ENCODE measurements at regions not wholly inside any gene's neighbourhood (a gene's known extent, or its start where the extent isn't known, plus 50 kb on each side); places are given as distances from the start of the nearest gene placed in this dataset.
"Not testable (repeated sequence)": the region's sequence is repeated elsewhere in the genome, so short reads cannot be mapped to it uniquely, and the experiment has no call there.

DNA sequence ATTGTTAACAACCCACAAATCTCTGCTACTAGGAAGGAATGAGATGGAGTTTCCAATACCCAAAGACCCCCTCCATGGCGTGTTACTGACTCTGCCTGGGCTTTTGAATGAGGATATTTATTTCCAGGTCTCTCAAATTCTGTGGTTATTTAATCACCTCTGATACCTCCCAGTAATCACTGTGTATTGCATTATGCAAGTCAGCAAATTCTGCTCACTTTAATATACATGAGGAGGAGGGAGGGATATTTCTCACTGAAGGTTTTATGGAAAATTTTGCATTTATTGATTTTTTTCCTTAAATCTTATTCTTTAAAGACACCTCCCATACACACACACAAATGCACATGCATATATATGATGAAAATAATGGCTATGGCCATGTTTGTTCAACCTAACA is 962.9 kb downstream of the VRK1 start:
- no peak for DNase-seq

- DNase-seq = no peak
These were observed 965.2 kb downstream of the VRK1 start for GRCh38 chr14:97762386-97762785.

GRCh38 chr14:97771340-97772045 is 974.3 kb downstream of the VRK1 start:
- DNase-seq = no peak

GRCh38 chr14:97773598-97773997 is 976.4 kb downstream of the VRK1 start:
- no peak for DNase-seq

GRCh38 chr14:97776890-97777558 is 979.8 kb downstream of the VRK1 start:
- no peak for DNase-seq

DNA sequence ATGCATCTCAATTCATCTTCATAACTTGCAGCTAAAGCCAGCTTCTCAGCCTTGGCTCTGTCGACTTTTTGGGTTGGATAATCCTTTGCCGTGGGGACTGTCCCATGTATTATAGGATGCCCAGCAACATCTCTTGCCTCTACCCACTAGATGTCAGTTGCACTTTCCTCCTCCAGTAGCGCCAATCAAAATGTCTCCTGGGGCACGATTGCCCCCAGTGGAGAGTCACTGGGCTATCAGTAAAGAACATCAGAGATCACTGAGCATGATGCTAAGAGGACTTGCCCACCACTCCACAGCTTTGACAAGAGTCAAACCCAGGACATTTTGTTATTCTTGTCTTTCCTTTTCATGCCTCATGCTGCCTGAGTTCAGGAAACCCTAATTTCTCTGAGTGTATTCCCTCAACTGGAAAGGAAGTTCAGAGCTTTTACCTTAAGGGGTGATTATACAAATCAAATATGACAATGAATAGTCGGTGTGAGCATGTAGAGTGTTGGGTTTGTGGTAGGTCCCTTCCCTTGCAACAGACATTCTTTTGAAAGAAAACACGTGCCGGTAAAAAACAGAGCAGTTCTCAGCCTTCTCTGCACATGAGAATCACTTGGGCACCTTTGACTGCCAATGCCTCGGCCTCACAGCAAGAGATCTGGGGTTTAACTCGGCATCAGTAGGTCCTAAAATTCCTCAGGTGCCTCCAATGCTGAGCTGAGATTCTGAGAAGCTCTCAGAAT is 980.6 kb downstream of the VRK1 start:
- no peak for DNase-seq

GRCh38 chr14:97779140-97779539 is 982.0 kb downstream of the VRK1 start:
- no peak for DNase-seq

GRCh38 chr14:97780804-97781203 is 983.6 kb downstream of the VRK1 start:
- DNase-seq = no peak

GRCh38 chr14:97781961-97782360 is 984.8 kb downstream of the VRK1 start:
- DNase-seq = no peak

DNA sequence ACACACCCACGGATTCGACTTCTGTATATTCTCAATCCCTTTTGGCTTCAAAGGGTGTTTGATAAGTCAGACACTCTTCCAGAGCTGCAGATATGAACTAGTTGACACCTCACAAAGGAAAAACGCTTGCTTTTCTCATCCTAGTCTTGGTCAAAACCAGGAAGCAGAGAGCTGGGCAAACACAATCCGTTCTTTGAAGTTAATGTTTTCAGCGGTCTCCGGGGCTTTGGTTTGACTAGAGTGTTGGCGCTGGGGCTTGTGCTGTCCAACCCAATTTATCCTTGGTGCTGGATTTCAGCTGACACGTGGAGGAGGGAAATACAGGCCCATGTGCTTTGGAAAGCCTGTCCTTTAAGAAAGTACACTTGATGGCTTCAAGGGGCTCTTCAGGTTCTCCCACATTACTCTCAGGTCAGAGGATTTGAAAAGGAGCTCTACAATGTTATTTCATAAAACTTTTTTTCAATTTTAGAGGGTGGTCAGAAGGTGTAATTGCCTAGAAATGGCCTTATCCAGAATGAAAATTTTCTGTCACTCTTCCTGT is 985.8 kb downstream of the VRK1 start:
- no peak for DNase-seq

- no peak for DNase-seq
These were observed 988.3 kb downstream of the VRK1 start for GRCh38 chr14:97785495-97785894.

DNA sequence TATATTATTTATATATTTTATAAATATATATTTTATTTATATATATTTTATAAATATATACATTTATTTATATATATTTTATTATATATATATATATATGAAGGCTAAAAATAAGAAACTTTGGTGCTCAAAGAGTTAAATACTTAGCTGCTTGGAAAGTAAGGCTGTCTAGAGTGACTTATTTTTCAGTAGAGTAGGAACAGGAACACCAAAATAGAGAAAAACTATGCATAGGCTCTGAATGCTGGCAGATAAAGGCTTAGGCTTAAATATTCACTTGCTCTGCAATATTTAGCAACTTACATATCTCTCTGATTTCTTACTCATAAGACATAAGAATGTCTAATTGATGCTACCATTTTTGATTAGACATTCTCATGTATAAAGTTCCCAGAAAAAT is 991.2 kb downstream of the VRK1 start:
- no peak for DNase-seq

- DNase-seq = no peak
These were observed 991.8 kb downstream of the VRK1 start for GRCh38 chr14:97788846-97789526.

GRCh38 chr14:97791072-97791471 is 993.9 kb downstream of the VRK1 start:
- no peak for DNase-seq

DNA sequence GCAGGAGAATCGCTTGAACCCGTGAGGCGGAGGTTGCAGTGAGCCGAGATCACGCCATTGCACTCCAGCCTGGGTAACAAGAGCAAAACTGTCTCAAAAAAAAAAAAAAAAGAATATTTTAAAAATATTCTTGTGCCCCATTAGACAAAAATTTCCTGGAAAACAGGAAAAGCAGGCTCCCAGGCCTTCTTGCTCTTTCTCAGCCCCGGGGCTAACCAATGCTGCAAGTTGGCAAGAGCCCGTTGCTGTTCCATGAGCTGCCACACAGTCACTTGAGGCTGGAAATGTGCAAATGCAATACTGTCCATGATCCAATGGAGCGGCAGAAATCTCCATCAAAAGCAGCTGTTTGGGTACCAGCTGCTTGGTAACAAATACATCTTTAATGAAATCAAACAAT is 994.7 kb downstream of the VRK1 start:
- DNase-seq = no peak

DNA sequence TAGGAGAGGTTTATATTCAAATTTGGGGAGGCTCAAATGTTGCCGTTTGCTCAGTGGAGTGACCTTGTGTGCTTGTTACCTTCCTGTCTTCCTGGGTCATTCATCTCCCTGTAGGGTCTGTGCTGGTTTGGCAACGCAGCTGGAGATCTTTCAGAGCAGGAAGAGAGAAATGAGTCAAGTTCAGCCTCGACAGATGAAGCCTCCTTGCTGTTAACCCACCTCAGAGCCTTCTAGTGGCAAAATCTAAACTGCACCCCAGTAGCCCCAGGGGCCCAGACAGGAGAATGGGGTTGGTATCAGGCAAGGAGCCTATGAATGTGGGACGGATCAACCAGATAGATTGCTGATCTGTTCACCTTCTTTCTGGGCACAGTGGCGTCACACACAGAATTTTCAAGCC is 999.3 kb downstream of the VRK1 start:
- no peak for DNase-seq

DNA sequence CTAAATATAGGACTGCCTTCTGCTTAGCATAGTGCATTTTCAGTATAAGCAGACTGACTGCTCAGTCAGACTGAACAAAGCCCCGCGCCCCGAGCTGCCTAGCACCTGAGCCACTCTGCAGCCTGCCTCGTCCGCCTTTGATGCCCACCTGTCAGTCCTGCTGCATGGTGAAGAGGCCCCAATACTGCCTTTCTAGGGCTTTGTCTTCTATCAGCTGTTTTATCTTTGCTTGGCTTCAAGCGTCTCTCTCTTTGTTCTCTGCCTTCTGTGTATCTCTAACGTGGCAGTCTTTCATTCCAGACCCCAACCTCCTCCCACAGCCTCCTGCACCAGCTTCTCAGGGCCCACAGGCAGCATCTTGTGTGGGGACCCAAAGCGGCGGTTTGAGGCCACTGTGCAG is 1001.0 kb downstream of the VRK1 start:
- DNase-seq = no peak

- no peak for DNase-seq
These were observed 1005.5 kb downstream of the VRK1 start for GRCh38 chr14:97802430-97803373.

DNA sequence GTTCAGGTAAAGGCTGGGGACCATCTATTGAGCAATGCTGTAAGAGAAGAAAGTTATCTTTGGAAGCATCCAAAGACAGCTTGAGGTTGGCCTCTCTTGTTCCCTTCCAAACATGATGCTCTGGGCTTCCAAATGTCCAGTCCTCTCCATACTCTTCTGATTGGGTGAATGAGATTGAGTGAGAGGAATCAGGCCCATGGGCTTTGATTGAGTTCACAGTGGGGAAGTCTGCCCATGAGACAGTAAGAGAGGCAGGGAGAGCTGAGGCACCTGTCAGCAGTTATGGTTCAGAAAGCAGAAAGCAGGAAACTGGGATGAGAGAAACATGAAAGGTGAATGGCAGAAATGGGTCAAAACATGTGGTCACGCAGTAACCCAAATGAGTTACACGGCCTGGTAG is 1006.9 kb downstream of the VRK1 start:
- DNase-seq = no peak

- DNase-seq = no peak
These were observed 1009.7 kb downstream of the VRK1 start for GRCh38 chr14:97806891-97807290.

DNA sequence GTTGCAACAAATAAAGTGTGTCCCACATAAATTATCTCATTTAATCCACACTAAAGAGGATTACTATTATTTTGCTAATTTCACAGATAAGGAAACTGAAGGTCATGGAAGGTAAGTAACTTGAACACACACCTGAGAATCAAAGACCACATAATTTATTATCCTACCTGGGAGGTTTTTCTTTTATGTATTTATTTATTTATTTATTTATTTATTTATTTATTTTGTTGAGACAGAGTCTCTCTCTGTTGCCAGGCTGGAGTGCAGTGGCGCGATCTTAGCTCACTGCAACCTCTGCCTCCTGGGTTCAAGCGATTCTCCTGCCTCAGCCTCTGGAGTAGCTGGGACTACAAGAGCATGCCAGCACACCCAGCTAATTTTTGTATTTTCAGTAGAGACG is 1011.4 kb downstream of the VRK1 start:
- DNase-seq = not testable (repeated sequence)

GRCh38 chr14:97813556-97813955 is 1016.4 kb downstream of the VRK1 start:
- no peak for DNase-seq
